Epithelial cell of esophagus (primary cell): ENCODE measurements at regions not wholly inside any gene's neighbourhood (a gene's known extent, or its start where the extent isn't known, plus 50 kb on each side); places are given as distances from the start of the nearest gene placed in this dataset.
"Not testable (repeated sequence)": the region's sequence is repeated elsewhere in the genome, so short reads cannot be mapped to it uniquely, and the experiment has no call there.

Source experiments
- DNase-seq: peaks from one replicate; pipeline ENCODE4 v3.0.0; 2010; ENCODE audit warnings: low read depth
- H3K4me3 ChIP-seq: 2 replicates; pipeline ENCODE4 v1.5.1; 2011; ENCODE audit warnings: mild to moderate bottlenecking, low read length, control low read depth
- CTCF ChIP-seq: IDR thresholded peaks from 2 replicates; pipeline ENCODE4 v1.5.1; 2011; ENCODE audit warnings: low read depth, mild to moderate bottlenecking, low read length, control low read depth, inconsistent platforms; ENCODE audit not compliant: insufficient read depth; ENCODE audit errors: missing control alignments

- no peak for TF ChIP-seq CTCF
- DNase-seq = peak; percentile 93
- H3K4me3 ChIP-seq = no peak overlapping the region
These were observed 137.8 kb upstream of the TSC22D1 start for GRCh38 chr13:44713788-44714469.

GRCh38 chr13:44711706-44712105 is 135.6 kb upstream of the TSC22D1 start:
- DNase-seq = no peak
- H3K4me3 ChIP-seq = no peak overlapping the region
- no peak for TF ChIP-seq CTCF

GRCh38 chr13:44710576-44710975 is 134.4 kb upstream of the TSC22D1 start:
- peak; percentile 93 for DNase-seq
- no peak overlapping the region for H3K4me3 ChIP-seq
- TF ChIP-seq CTCF = no peak

GRCh38 chr13:44704811-44705210 is 128.7 kb upstream of the TSC22D1 start:
- H3K4me3 ChIP-seq, DNase-seq: not testable (repeated sequence)

- no peak overlapping the region for H3K4me3 ChIP-seq
- peak; percentile 58 for DNase-seq
- TF ChIP-seq CTCF = no peak
These were observed 127.2 kb upstream of the TSC22D1 start for GRCh38 chr13:44703371-44703770.

- no peak overlapping the region for H3K4me3 ChIP-seq
- no peak for TF ChIP-seq CTCF
- no peak for DNase-seq
These were observed 121.9 kb upstream of the TSC22D1 start for GRCh38 chr13:44698066-44698465.

GRCh38 chr13:44697058-44697457 is 120.9 kb upstream of the TSC22D1 start:
- DNase-seq = no peak
- H3K4me3 ChIP-seq = no peak overlapping the region
- no peak for TF ChIP-seq CTCF
